AG08395 (cell line): ENCODE measurements at regions not wholly inside any gene's neighbourhood (a gene's known extent, or its start where the extent isn't known, plus 50 kb on each side); places are given as distances from the start of the nearest gene placed in this dataset.
A peak's percentile ranks its signal among the peaks of the same experiment; 100 is the strongest.

Experiments
- DNase-seq: peaks from one replicate; pipeline ENCODE4 v3.0.0; 2012; ENCODE audit warnings: mixed read lengths, low spot score

GRCh38 chr3:31349001-31349748 lies 183.6 kb upstream of the STT3B start:
- DNase-seq = no peak

GRCh38 chr3:31350307-31350706 lies 182.4 kb upstream of the STT3B start:
- no peak for DNase-seq

- no peak for DNase-seq
These were observed 180.4 kb upstream of the STT3B start for GRCh38 chr3:31352331-31352730.

- DNase-seq = no peak
These were observed 179.6 kb upstream of the STT3B start for GRCh38 chr3:31353166-31353565.

- DNase-seq = no peak
These were observed 178.4 kb upstream of the STT3B start for GRCh38 chr3:31354373-31354772.

- DNase-seq = no peak
These were observed 176.9 kb upstream of the STT3B start for GRCh38 chr3:31355807-31356206.

GRCh38 chr3:31356941-31357340 lies 175.8 kb upstream of the STT3B start:
- no peak for DNase-seq

- no peak for DNase-seq
These were observed 175.3 kb upstream of the STT3B start for GRCh38 chr3:31357451-31357850.

GRCh38 chr3:31358473-31359070 lies 174.2 kb upstream of the STT3B start:
- no peak for DNase-seq

GRCh38 chr3:31361371-31362273 lies 171.1 kb upstream of the STT3B start:
- peak; percentile 66 for DNase-seq

- DNase-seq = no peak
These were observed 168.5 kb upstream of the STT3B start for GRCh38 chr3:31364188-31364587.

- DNase-seq = peak; percentile 40
These were observed 168.0 kb upstream of the STT3B start for GRCh38 chr3:31364711-31365110.

GRCh38 chr3:31367518-31367917 lies 165.2 kb upstream of the STT3B start:
- DNase-seq = no peak

- DNase-seq = peak; percentile 10
These were observed 162.9 kb upstream of the STT3B start for GRCh38 chr3:31369637-31370379.

- no peak for DNase-seq
These were observed 162.4 kb upstream of the STT3B start for GRCh38 chr3:31370380-31370666.

- no peak for DNase-seq
These were observed 162.0 kb upstream of the STT3B start for GRCh38 chr3:31370681-31371080.

GRCh38 chr3:31371484-31372177 lies 161.1 kb upstream of the STT3B start:
- no peak for DNase-seq

GRCh38 chr3:31373681-31374080 lies 159.0 kb upstream of the STT3B start:
- no peak for DNase-seq

- peak; percentile 60 for DNase-seq
These were observed 155.6 kb upstream of the STT3B start for GRCh38 chr3:31377045-31377642.

- no peak for DNase-seq
These were observed 154.5 kb upstream of the STT3B start for GRCh38 chr3:31378231-31378630.

- no peak for DNase-seq
These were observed 153.1 kb upstream of the STT3B start for GRCh38 chr3:31379598-31379997.
